Suprapubic skin (tissue), 4 donors: ENCODE measurements at regions not wholly inside any gene's neighbourhood (a gene's known extent, or its start where the extent isn't known, plus 50 kb on each side); places are given as distances from the start of the nearest gene placed in this dataset.
"Not testable (repeated sequence)": the region's sequence is repeated elsewhere in the genome, so short reads cannot be mapped to it uniquely, and the experiment has no call there.

ENCODE experiments used
- DNase-seq, 2 donors: peaks; one replicate each; pipeline ENCODE4 v3.0.0-alpha.2; 2019; ENCODE audit warnings: low spot score in 2 of 2
- H3K27ac ChIP-seq: fragments of 200-600 bp; sonication (generic); one replicate; pipeline ENCODE4 v1.5.1; 2019
- H3K27me3 ChIP-seq: fragments of 200-600 bp; sonication (generic); one replicate; pipeline ENCODE4 v1.5.1; 2019
- H3K36me3 ChIP-seq: fragments of 200-600 bp; sonication (generic); one replicate; pipeline ENCODE4 v1.5.1; 2019
- H3K4me1 ChIP-seq: fragments of 200-600 bp; sonication (generic); one replicate; pipeline ENCODE4 v1.5.1; 2019
- H3K4me3 ChIP-seq: fragments of 200-600 bp; sonication (generic); one replicate; pipeline ENCODE4 v1.5.1; 2019; ENCODE audit warnings: mild to moderate bottlenecking
- H3K9me3 ChIP-seq: fragments of 200-600 bp; sonication (generic); one replicate; pipeline ENCODE4 v1.5.1; 2019
- CTCF ChIP-seq, 2 donors: fragments of 200-600 bp in 1 of 2; fragments of 450-650 bp in 1 of 2; sonication (generic) in 1 of 2; IDR thresholded peaks; one replicate each; pipeline ENCODE4 v1.5.1; 2016 to 2019; ENCODE audit warnings: antibody characterized with exemption in 2 of 2, mild to moderate bottlenecking in 1 of 2, moderate library complexity in 1 of 2
- EP300 ChIP-seq: sonication (generic); formaldehyde crosslinking; IDR thresholded peaks from one replicate; pipeline ENCODE4 v1.6.1; 2017; ENCODE audit warnings: antibody characterized with exemption
- POLR2A ChIP-seq, 2 donors: fragments of 450-650 bp; IDR thresholded peaks; one replicate each; pipeline ENCODE4 v1.6.1; 2017; ENCODE audit warnings: antibody characterized with exemption in 2 of 2, mild to moderate bottlenecking in 2 of 2, moderate library complexity in 2 of 2
- POLR2AphosphoS5 ChIP-seq, 3 donors: sonication (generic); formaldehyde crosslinking; IDR thresholded peaks; one replicate each; pipeline ENCODE4 v1.6.1; 2017; ENCODE audit warnings: antibody characterized with exemption in 3 of 3
- WGBS: methylation state at CpG from one replicate; pipeline ENCODE4 v1.1.5; 2018; 5-methylcytosine and 5-hydroxymethylcytosine counted together

GRCh38 chr4:171242831-171243230, 570.4 kb upstream of the GALNTL6 start:
- H3K4me3 ChIP-seq = no peak overlapping the region
- H3K27ac ChIP-seq = no peak overlapping the region
- H3K4me1 ChIP-seq = no peaks in the 10 kb centered on the region
- no peaks in the 10 kb centered on the region for H3K9me3 ChIP-seq
- DNase-seq = no peak
- WGBS = 73% methylated on average over 2 of the region's 2 CpGs
- no peaks in the 10 kb centered on the region for H3K27me3 ChIP-seq
- TF ChIP-seq CTCF (IDR thresholded peaks at IDR 0.05) = no peak
- TF ChIP-seq POLR2A (IDR thresholded peaks at IDR 0.05) = no peak
- TF ChIP-seq EP300 = no peak
- TF ChIP-seq POLR2AphosphoS5 (IDR thresholded peaks at IDR 0.05) = no peak
- no peaks in the 10 kb centered on the region for H3K36me3 ChIP-seq

- no peaks in the 10 kb centered on the region for H3K27me3 ChIP-seq
- no peak overlapping the region for H3K27ac ChIP-seq
- no peaks in the 10 kb centered on the region for H3K36me3 ChIP-seq
- H3K9me3 ChIP-seq = peaks cover 1% of the 10 kb centered on the region
- DNase-seq = no peak
- no peaks in the 10 kb centered on the region for H3K4me1 ChIP-seq
- TF ChIP-seq CTCF (IDR thresholded peaks at IDR 0.05) = no peak
- no peak for TF ChIP-seq POLR2AphosphoS5 (IDR thresholded peaks at IDR 0.05)
- no peak for TF ChIP-seq POLR2A (IDR thresholded peaks at IDR 0.05)
- TF ChIP-seq EP300 = no peak
- no peak overlapping the region for H3K4me3 ChIP-seq
- 83% methylated on average over 1 of the region's 1 CpG for WGBS
Measured at GRCh38 chr4:171239196-171239595, 574.0 kb upstream of the GALNTL6 start.

- no peak overlapping the region for H3K27ac ChIP-seq
- DNase-seq = no peak
- TF ChIP-seq POLR2A (IDR thresholded peaks at IDR 0.05) = no peak
- TF ChIP-seq POLR2AphosphoS5 (IDR thresholded peaks at IDR 0.05) = no peak
- TF ChIP-seq CTCF (IDR thresholded peaks at IDR 0.05) = no peak
- TF ChIP-seq EP300 = no peak
- H3K4me3 ChIP-seq = no peak overlapping the region
- no peaks in the 10 kb centered on the region for H3K4me1 ChIP-seq
- H3K9me3 ChIP-seq = peaks cover 3% of the 10 kb centered on the region
- WGBS = 45% methylated on average over 3 of the region's 3 CpGs
- no peaks in the 10 kb centered on the region for H3K27me3 ChIP-seq
- H3K36me3 ChIP-seq = no peaks in the 10 kb centered on the region
Measured at GRCh38 chr4:171235521-171235920, 577.7 kb upstream of the GALNTL6 start.

GRCh38 chr4:171229354-171229753, 583.9 kb upstream of the GALNTL6 start:
- WGBS = 96% methylated on average over 1 of the region's 1 CpG
- not testable (repeated sequence) for H3K36me3 ChIP-seq, H3K4me1 ChIP-seq

GRCh38 chr4:171221181-171221580, 592.0 kb upstream of the GALNTL6 start:
- peaks cover 4% of the 10 kb centered on the region for H3K9me3 ChIP-seq
- H3K4me1 ChIP-seq = no peaks in the 10 kb centered on the region
- no peaks in the 10 kb centered on the region for H3K36me3 ChIP-seq
- DNase-seq = no peak
- no peak for TF ChIP-seq CTCF (IDR thresholded peaks at IDR 0.05)
- TF ChIP-seq POLR2A (IDR thresholded peaks at IDR 0.05) = no peak
- no peak for TF ChIP-seq EP300
- TF ChIP-seq POLR2AphosphoS5 (IDR thresholded peaks at IDR 0.05) = no peak
- H3K27me3 ChIP-seq = no peaks in the 10 kb centered on the region
- no peak overlapping the region for H3K27ac ChIP-seq
- 65% methylated on average over 7 of the region's 7 CpGs for WGBS
- H3K4me3 ChIP-seq = no peak overlapping the region

More at GRCh38 chr4:171229354-171229753, 583.9 kb upstream of the GALNTL6 start:
- not testable (repeated sequence) for H3K4me3 ChIP-seq, DNase-seq, H3K27me3 ChIP-seq, H3K27ac ChIP-seq, H3K9me3 ChIP-seq

- no peak for DNase-seq
- Histone ChIP-seq H3K4me3 (no peak overlapping the region), H3K27ac (no peak overlapping the region), H3K27me3 (no peaks in the 10 kb centered on the region), H3K36me3 (no peaks in the 10 kb centered on the region), H3K4me1 (no peaks in the 10 kb centered on the region), H3K9me3 (no peaks in the 10 kb centered on the region)
- WGBS = 46% methylated on average over 2 of the region's 2 CpGs
- TF ChIP-seq POLR2A (IDR thresholded peaks at IDR 0.05) (no peak), EP300 (no peak), POLR2AphosphoS5 (IDR thresholded peaks at IDR 0.05) (no peak), CTCF (IDR thresholded peaks at IDR 0.05) (no peak)
Measured at GRCh38 chr4:171203425-171203824, 609.8 kb upstream of the GALNTL6 start.
